ENCODE measurements at regions not wholly inside any gene's neighbourhood (a gene's known extent, or its start where the extent isn't known, plus 50 kb on each side); places are given as distances from the start of the nearest gene placed in this dataset.

DNA sequence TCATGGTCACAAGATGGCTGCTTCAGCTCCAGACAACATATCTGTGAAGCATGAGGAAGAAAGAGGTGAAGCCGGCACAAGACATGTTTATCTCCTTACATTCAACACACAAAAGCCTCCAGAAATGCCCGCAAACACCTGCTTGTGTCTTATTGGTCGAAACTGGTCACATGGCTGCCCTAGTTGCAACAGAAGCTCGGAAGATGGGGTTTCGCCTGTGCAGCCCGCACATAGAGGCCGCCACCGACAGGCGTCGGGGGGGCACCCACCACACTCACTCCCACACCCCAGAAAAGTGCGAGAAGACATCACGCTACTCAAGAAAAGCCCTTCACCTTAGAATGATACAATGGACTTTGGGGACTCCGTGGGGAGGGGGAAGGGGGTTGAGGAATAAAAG lies 63.0 kb upstream of the MGMT start:
- TF ChIP-seq CTCF (IDR thresholded peaks at IDR 0.05) = no peak
- TF ChIP-seq POLR2A (IDR thresholded peaks at IDR 0.05) = no peak
